ENCODE measurements at regions not wholly inside any gene's neighbourhood (a gene's known extent, or its start where the extent isn't known, plus 50 kb on each side); places are given as distances from the start of the nearest gene placed in this dataset.

DNA sequence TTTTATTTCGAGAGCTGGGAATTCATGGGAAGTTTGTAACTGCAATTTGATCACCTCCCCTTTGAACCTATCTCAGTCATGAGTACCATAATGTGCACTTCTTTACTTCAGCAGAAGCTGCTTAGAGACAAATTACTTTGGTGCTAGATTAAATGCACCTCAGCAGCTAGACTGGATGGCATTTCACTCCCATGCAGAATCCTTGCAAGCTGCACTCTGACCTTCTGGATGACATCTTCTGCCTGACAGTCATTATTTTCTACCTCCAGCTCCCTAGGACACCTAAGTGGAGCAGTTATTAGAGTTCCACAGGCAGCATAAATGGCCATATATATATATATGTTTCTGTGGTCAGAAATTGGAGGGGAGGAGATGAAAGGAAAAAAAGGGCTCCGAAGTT lies 366.0 kb upstream of the TMPRSS15 start:
- Histone ChIP-seq H3K27me3 (ENCODE audit: insufficient read depth, low read length) (no peaks in the 10 kb centered on the region), H3K27ac (ENCODE audit: low read length) (no peak overlapping the region)

DNA sequence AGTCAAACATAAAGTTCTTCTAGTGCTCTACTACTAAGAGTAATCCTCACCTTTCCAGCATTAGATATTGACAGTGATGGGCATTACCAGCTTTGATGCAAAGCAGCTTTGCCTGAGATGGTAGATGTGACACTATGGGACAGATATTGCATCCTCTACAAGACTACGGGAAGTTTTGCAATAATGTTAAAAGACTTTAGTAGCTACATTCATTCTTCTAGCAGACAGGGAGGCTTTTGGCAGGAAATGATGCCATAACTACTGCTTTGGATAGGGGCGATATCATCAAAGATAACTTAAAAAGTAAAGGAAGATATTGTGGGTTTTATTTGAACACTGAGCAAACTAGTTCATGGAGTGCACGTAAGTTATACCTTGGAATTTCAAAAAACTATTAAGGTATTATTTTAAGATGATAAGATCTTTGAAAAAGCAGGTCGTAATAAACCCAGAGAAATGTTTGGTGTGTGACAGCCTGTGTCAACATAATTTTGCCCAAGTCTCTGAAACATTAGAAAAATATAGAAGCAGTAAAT lies 368.3 kb upstream of the TMPRSS15 start:
- Histone ChIP-seq H3K36me3 (ENCODE audit: insufficient read depth, low read depth, low read length) (no peaks in the 10 kb centered on the region), H3K9ac (ENCODE audit: low read depth, low read length) (no peak overlapping the region), H3K4me1 (ENCODE audit: insufficient read depth, low read length) (no peaks in the 10 kb centered on the region), H3K9me3 (ENCODE audit: insufficient read depth, low read depth, low read length) (no peaks in the 10 kb centered on the region), H3K27me3 (ENCODE audit: insufficient read depth, low read length) (no peaks in the 10 kb centered on the region), H3K4me3 (ENCODE audit: low read length) (no peak overlapping the region), H3K27ac (ENCODE audit: low read length) (no peak overlapping the region)

More for the DNA sequence above, 366.0 kb upstream of the TMPRSS15 start:
- Histone ChIP-seq H3K36me3 (ENCODE audit: insufficient read depth, low read depth, low read length) (no peaks in the 10 kb centered on the region), H3K4me1 (ENCODE audit: insufficient read depth, low read length) (no peaks in the 10 kb centered on the region), H3K9me3 (ENCODE audit: insufficient read depth, low read depth, low read length) (no peaks in the 10 kb centered on the region), H3K9ac (ENCODE audit: low read depth, low read length) (no peak overlapping the region), H3K4me3 (ENCODE audit: low read length) (no peak overlapping the region)

DNA sequence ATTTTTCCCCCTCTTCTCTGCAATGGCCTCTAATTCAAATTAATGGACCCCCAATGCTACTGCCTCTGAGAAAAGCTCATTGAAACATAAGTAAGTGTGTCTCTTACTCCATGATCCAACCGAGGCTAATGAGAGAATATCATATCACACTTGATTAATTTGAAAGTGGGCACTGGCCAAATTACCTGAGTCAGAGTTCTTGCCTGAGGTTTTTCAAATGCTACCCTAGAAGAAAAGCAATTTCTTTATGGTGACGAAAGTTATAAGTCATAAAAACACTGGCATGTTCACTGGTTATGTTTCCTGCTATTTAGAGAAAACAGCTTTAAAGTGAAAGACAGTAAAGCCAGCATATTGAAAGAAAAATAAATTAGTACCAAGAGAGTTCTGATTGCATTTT lies 368.8 kb upstream of the TMPRSS15 start:
- Histone ChIP-seq H3K9ac (ENCODE audit: low read depth, low read length) (no peak overlapping the region), H3K4me3 (ENCODE audit: low read length) (no peak overlapping the region), H3K4me1 (ENCODE audit: insufficient read depth, low read length) (no peaks in the 10 kb centered on the region), H3K27ac (ENCODE audit: low read length) (no peak overlapping the region), H3K36me3 (ENCODE audit: insufficient read depth, low read depth, low read length) (no peaks in the 10 kb centered on the region), H3K9me3 (ENCODE audit: insufficient read depth, low read depth, low read length) (no peaks in the 10 kb centered on the region), H3K27me3 (ENCODE audit: insufficient read depth, low read length) (no peaks in the 10 kb centered on the region)

DNA sequence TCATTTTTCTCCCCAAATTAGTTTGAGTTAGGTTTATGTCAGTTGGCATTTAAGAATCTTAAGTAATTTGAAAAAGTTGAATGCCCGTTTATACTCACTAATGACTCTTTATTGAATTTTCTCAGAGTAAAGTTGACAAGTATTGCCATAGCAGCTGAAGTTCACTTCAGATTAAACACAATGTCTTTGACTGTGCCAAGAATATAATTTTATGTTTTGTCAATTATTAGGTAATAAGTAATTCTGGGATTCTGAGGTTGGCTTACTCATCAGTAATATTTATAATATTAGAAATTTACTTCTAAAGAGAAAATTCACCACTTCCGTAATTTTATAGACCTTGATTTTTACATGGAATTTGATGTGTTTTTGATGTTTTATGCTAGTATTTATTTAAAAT lies 369.3 kb upstream of the TMPRSS15 start:
- H3K36me3 ChIP-seq (ENCODE audit: insufficient read depth, low read depth, low read length): no peaks in the 10 kb centered on the region
- no peak overlapping the region for H3K9ac ChIP-seq (ENCODE audit: low read depth, low read length)
- no peaks in the 10 kb centered on the region for H3K9me3 ChIP-seq (ENCODE audit: insufficient read depth, low read depth, low read length)
- H3K27me3 ChIP-seq (ENCODE audit: insufficient read depth, low read length): no peaks in the 10 kb centered on the region
- H3K4me3 ChIP-seq (ENCODE audit: low read length): no peak overlapping the region
- H3K27ac ChIP-seq (ENCODE audit: low read length): no peak overlapping the region
- no peaks in the 10 kb centered on the region for H3K4me1 ChIP-seq (ENCODE audit: insufficient read depth, low read length)

DNA sequence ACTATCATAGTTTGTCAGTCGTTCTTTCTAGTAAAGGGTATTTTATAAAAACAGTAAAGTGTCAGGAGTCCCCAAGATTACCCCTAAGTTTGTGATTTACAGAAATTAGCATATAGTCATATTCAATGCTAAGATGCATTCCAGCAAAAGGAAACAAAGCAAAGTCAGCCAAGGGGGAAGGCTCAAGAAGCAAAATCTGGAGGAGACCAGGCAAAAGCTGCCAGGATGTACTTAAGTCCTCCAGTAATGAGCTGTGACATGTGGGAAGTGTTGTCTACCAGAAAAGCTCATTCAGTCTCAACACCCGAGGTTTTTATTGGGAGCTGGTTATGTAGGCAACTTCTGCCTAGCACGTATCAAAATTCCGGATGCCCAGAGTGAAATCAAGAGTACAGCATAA lies 373.4 kb upstream of the TMPRSS15 start:
- Histone ChIP-seq H3K9me3 (ENCODE audit: insufficient read depth, low read depth, low read length) (no peaks in the 10 kb centered on the region), H3K27me3 (ENCODE audit: insufficient read depth, low read length) (no peaks in the 10 kb centered on the region), H3K4me1 (ENCODE audit: insufficient read depth, low read length) (no peaks in the 10 kb centered on the region), H3K36me3 (ENCODE audit: insufficient read depth, low read depth, low read length) (no peaks in the 10 kb centered on the region), H3K4me3 (ENCODE audit: low read length) (no peak overlapping the region), H3K27ac (ENCODE audit: low read length) (no peak overlapping the region), H3K9ac (ENCODE audit: low read depth, low read length) (no peak overlapping the region)

DNA sequence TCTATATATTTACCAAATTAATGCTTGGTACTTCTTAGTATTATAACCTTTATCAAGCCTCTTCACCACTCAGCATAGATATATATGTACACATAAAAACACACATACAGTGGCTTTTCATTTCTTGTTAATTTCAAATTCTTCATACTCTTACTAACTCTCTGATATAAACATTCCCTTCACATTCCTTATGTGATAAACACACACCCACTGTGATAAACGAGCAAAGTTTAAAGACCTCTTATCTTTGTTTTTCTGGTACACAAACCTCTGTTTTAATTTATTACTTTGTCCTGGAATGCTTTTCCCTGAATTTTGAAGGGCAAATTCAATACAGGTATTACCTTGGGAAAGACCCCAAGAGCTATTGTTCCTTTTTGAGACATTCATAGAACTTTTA lies 379.1 kb upstream of the TMPRSS15 start:
- no peaks in the 10 kb centered on the region for H3K9me3 ChIP-seq (ENCODE audit: insufficient read depth, low read depth, low read length)
- no peak overlapping the region for H3K27ac ChIP-seq (ENCODE audit: low read length)
- no peaks in the 10 kb centered on the region for H3K4me1 ChIP-seq (ENCODE audit: insufficient read depth, low read length)
- H3K36me3 ChIP-seq (ENCODE audit: insufficient read depth, low read depth, low read length): no peaks in the 10 kb centered on the region
- H3K4me3 ChIP-seq (ENCODE audit: low read length): no peak overlapping the region
- no peak overlapping the region for H3K9ac ChIP-seq (ENCODE audit: low read depth, low read length)
- no peaks in the 10 kb centered on the region for H3K27me3 ChIP-seq (ENCODE audit: insufficient read depth, low read length)

DNA sequence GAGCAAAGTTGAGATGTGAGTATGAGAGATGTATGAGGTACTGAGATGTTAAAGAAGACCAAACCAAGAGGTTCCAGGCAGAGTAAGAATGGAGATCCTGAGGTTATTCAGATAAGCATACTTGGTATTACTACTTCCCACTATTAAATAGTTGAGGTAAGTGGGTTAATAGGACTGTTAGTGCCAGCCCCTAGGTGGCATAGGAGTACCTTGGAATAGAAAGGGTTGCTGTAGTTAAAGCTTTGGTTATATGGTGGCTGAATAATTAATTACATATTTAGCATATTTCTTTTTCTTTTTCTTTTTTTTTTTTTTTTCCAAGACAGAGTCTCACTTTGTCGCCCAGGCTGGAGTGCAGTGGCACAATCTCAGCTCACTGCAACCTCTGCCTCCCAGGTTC lies 397.9 kb upstream of the TMPRSS15 start:
- Histone ChIP-seq H3K27me3 (ENCODE audit: insufficient read depth, low read length) (no peaks in the 10 kb centered on the region), H3K9me3 (ENCODE audit: insufficient read depth, low read depth, low read length) (no peaks in the 10 kb centered on the region), H3K4me1 (ENCODE audit: insufficient read depth, low read length) (no peaks in the 10 kb centered on the region), H3K36me3 (ENCODE audit: insufficient read depth, low read depth, low read length) (no peaks in the 10 kb centered on the region), H3K27ac (ENCODE audit: low read length) (no peak overlapping the region), H3K4me3 (ENCODE audit: low read length) (no peak overlapping the region), H3K9ac (ENCODE audit: low read depth, low read length) (no peak overlapping the region)

DNA sequence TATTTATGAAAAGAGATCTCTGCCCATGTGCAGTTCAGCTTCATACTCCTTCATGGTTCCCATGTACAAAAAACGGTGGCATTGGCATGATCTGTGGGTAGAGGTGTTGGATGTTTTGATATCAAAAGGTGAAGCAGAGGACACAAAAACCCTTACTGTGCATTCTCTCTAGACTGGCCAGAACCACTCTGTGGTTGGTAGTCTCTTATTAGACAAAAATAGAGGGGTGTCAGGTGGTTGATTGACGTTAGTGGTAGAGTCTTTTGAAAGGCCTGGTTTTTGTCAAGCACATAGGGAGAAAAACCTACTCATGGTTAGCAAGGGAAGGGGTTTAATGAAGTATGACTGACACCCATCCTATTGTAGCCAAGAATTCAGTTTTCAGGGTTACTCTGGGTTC lies 400.0 kb upstream of the TMPRSS15 start:
- no peaks in the 10 kb centered on the region for H3K27me3 ChIP-seq (ENCODE audit: insufficient read depth, low read length)
- H3K9ac ChIP-seq (ENCODE audit: low read depth, low read length): no peak overlapping the region
- H3K36me3 ChIP-seq (ENCODE audit: insufficient read depth, low read depth, low read length): no peaks in the 10 kb centered on the region
- H3K4me1 ChIP-seq (ENCODE audit: insufficient read depth, low read length): no peaks in the 10 kb centered on the region
- no peaks in the 10 kb centered on the region for H3K9me3 ChIP-seq (ENCODE audit: insufficient read depth, low read depth, low read length)
- no peak overlapping the region for H3K27ac ChIP-seq (ENCODE audit: low read length)
- no peak overlapping the region for H3K4me3 ChIP-seq (ENCODE audit: low read length)

DNA sequence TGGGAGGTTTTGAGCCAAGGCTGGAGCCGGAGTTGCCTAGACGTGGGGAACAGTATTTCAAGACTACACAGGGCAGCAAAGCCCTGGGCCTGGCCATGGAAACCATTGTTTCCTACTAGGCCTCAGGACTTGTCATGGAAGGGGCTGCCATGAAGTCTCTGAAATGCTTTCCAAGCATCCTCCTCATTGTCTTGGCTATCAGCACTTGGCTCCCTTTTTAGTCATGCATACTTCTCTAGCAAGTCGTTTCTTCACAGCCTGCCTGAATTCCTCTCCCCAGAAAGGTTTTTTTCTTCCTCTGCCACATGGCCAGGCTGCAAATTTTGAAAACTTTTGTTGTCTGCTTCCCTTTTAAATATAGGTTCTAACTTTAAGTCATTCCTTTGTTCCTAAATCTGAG lies 406.6 kb upstream of the TMPRSS15 start:
- H3K9ac ChIP-seq (ENCODE audit: low read depth, low read length): no peak overlapping the region
- H3K27me3 ChIP-seq (ENCODE audit: insufficient read depth, low read length): no peaks in the 10 kb centered on the region
- H3K4me1 ChIP-seq (ENCODE audit: insufficient read depth, low read length): no peaks in the 10 kb centered on the region
- H3K9me3 ChIP-seq (ENCODE audit: insufficient read depth, low read depth, low read length): no peaks in the 10 kb centered on the region
- no peak overlapping the region for H3K27ac ChIP-seq (ENCODE audit: low read length)
- H3K36me3 ChIP-seq (ENCODE audit: insufficient read depth, low read depth, low read length): no peaks in the 10 kb centered on the region
- H3K4me3 ChIP-seq (ENCODE audit: low read length): no peak overlapping the region

DNA sequence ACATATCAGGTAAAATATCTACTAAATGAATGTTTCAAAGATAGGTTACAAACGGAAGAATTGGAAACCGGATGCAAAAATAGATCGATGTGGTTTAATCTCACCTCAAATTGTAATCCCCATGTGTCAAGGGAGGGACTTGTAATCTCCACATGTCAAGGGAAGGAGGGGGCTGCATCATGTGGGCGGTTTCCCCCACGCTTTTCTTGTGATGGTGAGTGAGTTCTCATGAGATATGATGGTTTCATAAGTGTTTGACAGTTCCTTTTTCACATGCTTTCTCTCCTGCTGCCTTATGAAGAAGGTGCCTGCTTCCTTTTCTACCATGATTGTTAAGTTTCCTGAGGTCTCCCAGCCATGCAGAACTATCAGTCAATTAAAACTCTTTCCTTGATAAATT lies 408.7 kb upstream of the TMPRSS15 start:
- Histone ChIP-seq H3K4me3 (ENCODE audit: low read length) (no peak overlapping the region), H3K27ac (ENCODE audit: low read length) (no peak overlapping the region), H3K9me3 (ENCODE audit: insufficient read depth, low read depth, low read length) (no peaks in the 10 kb centered on the region), H3K4me1 (ENCODE audit: insufficient read depth, low read length) (no peaks in the 10 kb centered on the region), H3K27me3 (ENCODE audit: insufficient read depth, low read length) (no peaks in the 10 kb centered on the region), H3K36me3 (ENCODE audit: insufficient read depth, low read depth, low read length) (no peaks in the 10 kb centered on the region), H3K9ac (ENCODE audit: low read depth, low read length) (no peak overlapping the region)

DNA sequence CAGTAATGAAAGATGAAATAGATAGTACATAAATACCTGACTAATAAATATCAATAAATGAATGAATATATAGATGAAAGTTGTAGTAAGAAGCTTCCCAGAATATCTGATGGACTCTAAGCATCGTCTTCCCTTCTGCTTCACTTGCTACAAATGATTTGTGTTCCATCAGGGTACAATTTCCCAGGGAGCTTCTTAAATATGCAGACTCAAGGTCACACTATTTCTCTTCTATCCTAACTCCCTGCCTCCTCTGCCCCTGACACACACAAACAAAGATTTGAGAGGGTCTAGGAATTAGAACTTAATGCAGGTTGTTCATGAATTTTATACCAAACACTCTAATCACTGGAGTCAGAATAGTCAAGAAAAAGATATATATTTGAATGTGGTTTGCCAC lies 415.9 kb upstream of the TMPRSS15 start:
- no peak overlapping the region for H3K27ac ChIP-seq (ENCODE audit: low read length)

DNA sequence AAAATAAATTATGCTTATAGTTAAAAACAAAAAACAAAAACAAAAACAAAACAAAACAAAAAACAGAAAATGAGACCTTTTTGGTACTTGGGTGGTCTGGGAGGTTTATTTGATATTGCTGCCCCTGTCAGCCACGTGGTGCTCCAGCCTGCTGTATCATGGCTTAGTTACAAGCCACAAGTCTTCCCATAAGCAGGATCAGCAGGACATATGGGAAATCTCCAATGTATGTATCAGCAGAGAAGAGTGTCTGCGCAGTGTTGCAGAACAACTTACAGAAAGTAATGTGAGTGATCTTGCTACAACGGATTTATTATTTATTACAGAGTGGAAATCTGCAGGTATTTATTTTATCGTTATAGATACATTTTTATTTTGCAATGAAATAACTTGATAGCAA lies 423.0 kb upstream of the TMPRSS15 start:
- H3K4me1 ChIP-seq (ENCODE audit: insufficient read depth, low read length): no peaks in the 10 kb centered on the region
- H3K27ac ChIP-seq (ENCODE audit: low read length): no peak overlapping the region
- no peaks in the 10 kb centered on the region for H3K36me3 ChIP-seq (ENCODE audit: insufficient read depth, low read depth, low read length)
- H3K4me3 ChIP-seq (ENCODE audit: low read length): no peak overlapping the region
- peaks cover 3% of the 10 kb centered on the region; the same call in 1 of the 2 replicates for H3K9me3 ChIP-seq (ENCODE audit: insufficient read depth, low read depth, low read length)
- H3K9ac ChIP-seq (ENCODE audit: low read depth, low read length): no peak overlapping the region
- H3K27me3 ChIP-seq (ENCODE audit: insufficient read depth, low read length): no peaks in the 10 kb centered on the region

More for the DNA sequence above, 415.9 kb upstream of the TMPRSS15 start:
- Histone ChIP-seq H3K36me3 (ENCODE audit: insufficient read depth, low read depth, low read length) (no peaks in the 10 kb centered on the region), H3K4me3 (ENCODE audit: low read length) (no peak overlapping the region), H3K9me3 (ENCODE audit: insufficient read depth, low read depth, low read length) (peaks cover 3% of the 10 kb centered on the region; the same call in 1 of the 2 replicates), H3K27me3 (ENCODE audit: insufficient read depth, low read length) (no peaks in the 10 kb centered on the region), H3K4me1 (ENCODE audit: insufficient read depth, low read length) (no peaks in the 10 kb centered on the region), H3K9ac (ENCODE audit: low read depth, low read length) (no peak overlapping the region)
